Urinary bladder (tissue), 3 donors: ENCODE measurements at regions not wholly inside any gene's neighbourhood (a gene's known extent, or its start where the extent isn't known, plus 50 kb on each side); places are given as distances from the start of the nearest gene placed in this dataset.

Experiments used
- DNase-seq: peaks from one replicate; pipeline ENCODE4 v3.0.0-alpha.2; 2015; ENCODE audit errors: extremely low spot score
- H3K27ac ChIP-seq: one replicate; pipeline ENCODE4 v1.5.1; 2013; ENCODE audit warnings: low read depth, mild to moderate bottlenecking, moderate library complexity
- H3K36me3 ChIP-seq: one replicate; pipeline ENCODE4 v1.6.1; 2013; ENCODE audit warnings: mild to moderate bottlenecking, moderate library complexity; ENCODE audit not compliant: insufficient read depth
- H3K4me1 ChIP-seq: one replicate; pipeline ENCODE4 v1.6.1; 2013; ENCODE audit warnings: mild to moderate bottlenecking, moderate library complexity; ENCODE audit not compliant: insufficient read depth
- H3K4me3 ChIP-seq: one replicate; pipeline ENCODE4 v1.5.1; 2013; ENCODE audit warnings: low read depth, low read length
- WGBS: extraction: QIAGEN DNeasy Blood & Tissue Kit; methylation state at CpG from one replicate; pipeline ENCODE4 v1.1.7; 2013; 5-methylcytosine and 5-hydroxymethylcytosine counted together
- donor health status: healthy with polysubstance abuse.
- donor health status: healthy.

DNA sequence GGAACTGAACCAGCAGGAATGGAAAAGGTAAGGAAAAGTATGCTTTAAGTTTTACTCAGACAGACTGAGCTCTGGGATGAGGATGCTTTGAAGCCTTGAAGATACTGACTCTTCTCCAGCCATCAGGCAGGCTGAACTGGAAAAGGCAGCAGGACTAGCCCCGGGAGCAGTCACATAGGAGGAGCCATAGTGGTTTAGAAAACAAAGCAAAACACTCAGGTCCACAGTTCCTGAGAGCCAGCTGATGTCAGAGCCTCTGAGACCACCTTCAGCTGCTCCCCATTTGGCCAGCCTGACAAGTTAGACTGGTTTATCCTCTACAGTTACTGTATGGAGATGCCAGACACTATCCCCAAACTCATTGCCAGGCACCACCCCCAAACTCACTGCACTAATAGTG is 167.9 kb upstream of the CPEB2 start:
- Histone ChIP-seq H3K4me1 (no peaks in the 10 kb centered on the region), H3K36me3 (no peaks in the 10 kb centered on the region), H3K4me3 (no peak overlapping the region), H3K27ac (no peak overlapping the region)
- DNase-seq = no peak
- WGBS = 55% methylated on average over 1 of the region's 1 CpG

DNA sequence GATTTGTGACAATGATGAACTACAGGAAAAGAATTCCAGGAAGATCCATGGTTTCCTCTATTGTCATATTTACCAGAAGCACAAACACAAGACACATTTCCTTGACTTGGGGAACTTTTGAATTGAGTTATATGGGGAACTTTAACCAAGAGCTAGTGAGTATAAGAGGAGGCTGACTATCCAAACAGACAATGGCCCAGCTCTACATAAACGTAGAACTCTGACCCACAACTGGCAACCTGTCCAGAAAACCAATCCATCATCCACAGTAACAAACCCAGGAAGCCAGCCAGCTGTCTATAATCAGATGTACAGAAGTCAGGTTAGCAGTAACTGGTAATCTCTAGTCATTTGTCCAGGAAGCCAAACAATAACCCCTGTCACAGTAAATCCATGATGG is 167.0 kb upstream of the CPEB2 start:
- no peak overlapping the region for H3K4me3 ChIP-seq
- no peaks in the 10 kb centered on the region for H3K4me1 ChIP-seq
- H3K27ac ChIP-seq = no peak overlapping the region
- WGBS = 57% methylated on average over 1 of the region's 1 CpG
- DNase-seq = no peak
- H3K36me3 ChIP-seq = no peaks in the 10 kb centered on the region

DNA sequence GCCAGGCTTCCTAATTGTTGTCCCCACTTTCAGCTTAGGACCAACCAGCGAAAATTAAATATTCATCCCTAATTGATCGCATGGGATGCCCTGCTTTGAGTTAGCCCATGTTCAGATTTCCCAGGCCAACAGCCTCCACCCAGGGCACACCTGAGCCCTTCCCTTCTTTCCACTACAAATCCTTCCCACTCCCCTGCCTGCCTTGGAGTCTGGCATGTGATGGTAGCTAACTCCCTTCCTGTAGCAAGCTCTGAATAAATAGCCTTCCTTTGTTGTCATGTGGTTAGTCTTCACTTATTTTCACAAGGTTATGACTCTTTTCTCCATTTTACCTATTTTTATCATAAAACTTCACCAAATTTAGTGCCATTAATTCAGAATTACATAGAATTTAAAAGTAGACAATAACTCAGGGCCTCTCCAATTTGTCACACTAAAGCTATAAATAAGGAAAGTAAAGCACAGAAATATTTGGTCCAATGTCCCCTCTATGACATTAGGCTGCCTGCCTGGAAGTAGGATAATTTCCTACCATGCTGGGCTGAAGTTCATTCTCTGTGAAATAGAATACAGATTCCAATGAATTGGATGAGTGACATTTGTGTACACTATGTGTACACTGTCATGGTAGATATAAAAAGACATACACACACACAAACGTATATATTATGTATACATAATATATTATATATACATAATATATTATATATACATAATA is 166.4 kb upstream of the CPEB2 start:
- H3K4me1 ChIP-seq = no peaks in the 10 kb centered on the region
- DNase-seq = no peak
- H3K4me3 ChIP-seq = no peak overlapping the region
- no peaks in the 10 kb centered on the region for H3K36me3 ChIP-seq
- H3K27ac ChIP-seq = no peak overlapping the region
- 87% methylated on average over 3 of the region's 3 CpGs for WGBS

DNA sequence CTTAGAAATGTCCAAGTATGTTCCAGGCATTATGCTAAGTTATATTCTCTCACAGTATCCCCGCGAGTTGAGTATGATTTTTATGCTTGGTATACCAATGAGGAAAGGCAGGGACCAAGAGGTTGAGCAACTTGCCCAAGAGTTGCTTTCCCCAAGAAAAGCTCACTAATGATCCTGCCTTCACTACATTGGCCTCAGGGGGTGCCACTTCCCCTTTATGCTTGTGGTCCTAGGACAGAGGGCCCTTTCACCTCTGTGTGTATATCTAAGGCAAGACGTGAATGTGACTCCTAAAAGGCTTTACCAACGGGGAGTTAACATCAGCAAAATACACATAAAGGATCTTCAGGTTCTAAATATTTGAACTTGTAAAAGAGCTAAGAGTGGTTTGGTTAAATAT is 164.4 kb upstream of the CPEB2 start:
- Histone ChIP-seq H3K4me3 (no peak overlapping the region), H3K27ac (no peak overlapping the region), H3K4me1 (no peaks in the 10 kb centered on the region), H3K36me3 (no peaks in the 10 kb centered on the region)
- 73% methylated on average over 4 of the region's 4 CpGs for WGBS
- DNase-seq = no peak

DNA sequence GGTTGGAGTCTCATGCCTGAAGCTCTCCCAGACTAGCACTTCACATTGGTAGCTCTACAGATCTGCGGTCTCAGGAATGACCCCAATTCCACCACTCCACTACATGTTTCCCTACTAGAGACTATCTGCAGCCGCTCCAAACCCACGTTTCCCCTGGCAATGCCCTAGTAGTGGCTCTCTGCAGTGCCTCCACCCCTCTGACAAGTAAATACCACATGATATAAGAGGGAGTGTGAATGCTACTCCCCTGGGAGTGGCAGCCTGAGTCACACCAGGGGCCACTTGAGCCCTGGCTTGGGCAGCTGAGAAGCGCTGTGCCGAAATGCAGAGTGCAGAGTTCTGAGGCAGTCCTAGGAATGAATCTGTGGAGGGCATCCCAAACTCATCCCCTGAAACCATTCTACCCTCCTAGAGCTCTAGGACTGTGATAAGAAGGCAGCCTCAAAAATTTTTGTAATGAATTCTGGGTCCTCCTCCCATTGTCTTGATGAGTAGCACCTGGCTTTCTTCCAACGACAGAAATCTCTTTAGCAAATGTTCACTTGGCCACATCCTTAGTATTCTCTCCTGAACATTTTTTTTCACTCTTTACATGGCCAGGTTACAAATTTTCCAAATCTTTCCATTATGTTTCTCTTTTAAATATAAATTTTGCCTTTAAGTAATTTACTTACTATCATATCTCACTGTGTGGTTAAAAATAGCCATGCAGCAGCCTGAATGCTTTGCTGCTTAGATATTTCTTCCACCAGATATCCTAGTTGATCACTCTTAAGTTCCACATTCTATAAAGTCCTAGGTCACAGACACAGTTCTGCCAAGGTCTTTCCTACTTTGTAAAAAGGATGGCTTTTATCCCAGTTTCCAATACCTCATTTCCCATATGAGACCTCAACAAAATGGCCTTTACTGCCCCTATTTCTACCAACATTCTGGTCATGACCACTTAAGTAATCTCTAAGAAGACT is 160.2 kb upstream of the CPEB2 start:
- H3K4me1 ChIP-seq = no peaks in the 10 kb centered on the region
- no peaks in the 10 kb centered on the region for H3K36me3 ChIP-seq
- no peak overlapping the region for H3K4me3 ChIP-seq
- 67% methylated on average over 6 of the region's 6 CpGs for WGBS
- H3K27ac ChIP-seq = no peak overlapping the region
- no peak for DNase-seq

DNA sequence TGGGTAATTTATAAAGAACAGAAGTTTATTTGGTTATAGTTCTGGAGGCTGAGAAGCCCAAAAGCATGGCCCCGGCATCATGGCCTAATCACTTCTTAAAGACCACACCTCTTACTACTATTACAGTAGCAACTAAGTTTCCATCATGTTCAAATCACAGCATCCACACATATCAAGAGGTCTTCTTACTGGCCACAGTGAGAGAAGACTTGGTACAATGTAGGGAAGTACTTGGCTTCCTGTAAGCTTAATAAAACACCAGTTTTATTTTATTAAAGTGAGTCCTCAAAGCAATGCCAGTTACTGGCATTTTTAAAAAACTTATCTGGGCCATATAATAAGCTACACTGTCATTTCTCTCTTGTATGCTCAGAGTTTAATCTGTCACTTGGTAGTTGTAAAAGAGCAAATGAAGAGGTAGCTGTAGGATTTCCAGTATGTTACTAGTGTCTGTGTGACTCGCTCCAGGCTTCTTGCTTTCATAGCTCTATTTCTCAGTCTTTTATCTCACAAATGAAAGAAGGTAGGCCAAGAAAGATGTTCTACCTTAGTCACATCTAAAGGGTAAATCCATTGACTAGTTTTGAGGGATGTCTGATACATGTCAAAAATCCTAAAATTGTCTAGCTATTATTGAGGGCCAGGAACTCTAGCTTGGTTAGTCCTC is 159.2 kb upstream of the CPEB2 start:
- Histone ChIP-seq H3K4me3 (no peak overlapping the region), H3K36me3 (no peaks in the 10 kb centered on the region), H3K27ac (no peak overlapping the region), H3K4me1 (no peaks in the 10 kb centered on the region)
- DNase-seq = no peak
- WGBS = 93% methylated on average over 2 of the region's 2 CpGs

DNA sequence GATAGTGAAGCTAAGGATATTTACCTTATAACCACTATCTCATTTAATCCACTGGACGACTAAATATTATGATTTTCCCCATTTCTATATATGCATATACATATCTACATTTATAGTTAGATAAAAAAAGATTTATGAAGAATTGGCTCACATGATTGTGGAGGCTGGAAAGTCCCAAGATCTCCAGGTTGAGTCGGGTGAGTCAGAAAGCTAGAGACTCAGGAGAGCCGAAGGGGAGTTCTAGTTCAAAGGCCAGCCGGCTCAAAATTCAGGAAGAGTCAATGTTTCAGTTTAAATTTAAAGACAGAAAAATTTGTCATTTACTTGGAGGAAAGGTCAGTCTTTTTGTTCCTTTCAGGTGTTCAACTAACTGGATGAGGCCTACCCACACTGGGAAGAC is 158.2 kb upstream of the CPEB2 start:
- no peak overlapping the region for H3K4me3 ChIP-seq
- no peaks in the 10 kb centered on the region for H3K36me3 ChIP-seq
- no peak overlapping the region for H3K27ac ChIP-seq
- DNase-seq = no peak
- WGBS = 70% methylated on average over 4 of the region's 4 CpGs
- H3K4me1 ChIP-seq = no peaks in the 10 kb centered on the region

DNA sequence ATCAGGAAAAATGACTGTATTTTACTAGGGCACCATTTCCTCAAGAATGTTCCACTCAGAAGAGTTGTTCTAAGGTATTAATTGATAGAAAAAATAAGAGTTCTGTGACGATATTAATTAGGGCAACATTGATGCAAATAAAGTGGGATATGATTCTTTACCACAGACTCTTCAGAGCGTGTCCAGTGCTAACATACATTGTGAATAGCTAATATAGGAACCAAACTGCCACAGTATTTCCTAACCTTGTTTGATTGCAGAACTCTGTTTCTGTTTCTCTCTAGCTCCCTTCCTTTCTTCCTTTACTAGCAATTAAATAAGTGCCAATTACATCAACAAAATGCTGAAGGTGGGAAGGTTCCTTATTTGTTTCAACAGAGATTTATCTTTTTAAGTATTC is 154.1 kb upstream of the CPEB2 start:
- WGBS = 60% methylated on average over 2 of the region's 2 CpGs
- H3K36me3 ChIP-seq = no peaks in the 10 kb centered on the region
- no peak for DNase-seq
- no peak overlapping the region for H3K4me3 ChIP-seq
- no peaks in the 10 kb centered on the region for H3K4me1 ChIP-seq
- no peak overlapping the region for H3K27ac ChIP-seq

DNA sequence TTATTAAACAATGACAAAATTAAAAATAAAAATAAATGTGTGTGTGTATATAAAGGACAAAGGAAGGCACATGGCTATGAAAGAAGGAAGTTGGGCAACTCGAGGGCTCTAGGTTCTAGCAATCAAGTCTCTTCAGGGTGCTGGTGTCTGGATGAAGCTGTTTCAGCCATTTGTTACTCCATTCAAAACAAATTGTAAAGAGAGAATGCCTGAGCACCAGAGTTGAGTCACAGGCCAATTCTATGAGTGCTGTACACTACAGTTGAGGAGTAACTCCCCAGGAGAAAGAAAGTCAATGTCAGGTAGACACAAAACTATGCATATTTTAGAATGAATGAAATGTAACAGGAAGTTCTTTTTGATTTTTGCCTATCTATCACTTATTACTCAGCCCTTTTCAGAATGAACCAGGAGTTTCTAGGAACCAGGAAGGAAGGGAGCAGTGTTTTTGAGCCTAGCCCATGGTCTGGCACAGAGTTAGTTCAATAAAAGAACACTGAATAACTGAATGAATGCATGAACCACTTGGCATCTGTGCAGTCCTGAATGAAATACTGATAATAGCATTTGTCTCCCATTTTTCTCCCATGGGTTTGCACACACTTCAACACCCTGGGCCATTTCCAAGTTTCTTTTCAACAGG is 151.7 kb upstream of the CPEB2 start:
- 60% methylated on average over 1 of the region's 1 CpG for WGBS
- H3K27ac ChIP-seq = no peak overlapping the region
- no peak for DNase-seq
- H3K36me3 ChIP-seq = no peaks in the 10 kb centered on the region
- no peak overlapping the region for H3K4me3 ChIP-seq
- H3K4me1 ChIP-seq = no peaks in the 10 kb centered on the region

DNA sequence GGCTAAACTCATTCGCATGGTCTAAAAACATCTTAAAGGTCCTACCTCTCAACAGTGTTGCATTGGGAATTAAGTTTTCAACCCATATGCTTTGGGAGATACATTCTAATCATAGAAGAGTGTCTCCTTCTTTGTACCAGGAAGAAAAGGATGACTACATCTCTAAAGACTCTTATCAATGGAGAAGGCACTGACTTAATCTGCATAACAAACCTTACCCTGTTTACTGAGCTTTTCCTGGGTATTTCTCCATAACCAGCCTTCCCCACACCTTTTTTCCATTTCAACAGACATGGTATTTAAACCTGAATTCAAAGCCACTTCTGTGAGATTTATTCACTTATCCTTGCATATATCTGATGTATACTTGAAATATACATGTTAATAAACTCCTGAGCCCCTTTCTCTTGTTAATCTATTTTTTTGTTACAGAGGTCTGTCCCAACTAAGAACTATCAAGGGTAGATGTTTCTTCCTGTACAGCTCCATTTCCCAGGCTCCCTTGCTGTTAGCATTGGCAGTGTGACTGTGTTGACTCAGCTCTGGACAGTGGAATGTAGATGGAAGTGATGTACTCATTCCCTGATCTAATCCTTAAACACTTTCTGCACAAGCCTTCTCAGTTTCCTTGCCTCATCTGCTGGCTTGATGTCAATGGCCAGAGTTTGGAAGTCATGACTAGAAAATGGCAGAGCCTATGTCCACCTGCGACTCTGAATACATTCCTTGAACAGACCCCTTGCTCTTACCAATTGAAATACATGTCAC is 148.9 kb upstream of the CPEB2 start:
- WGBS = 86% methylated on average over 2 of the region's 2 CpGs
- Histone ChIP-seq H3K36me3 (no peaks in the 10 kb centered on the region), H3K4me1 (no peaks in the 10 kb centered on the region), H3K27ac (no peak overlapping the region), H3K4me3 (no peak overlapping the region)
- no peak for DNase-seq

DNA sequence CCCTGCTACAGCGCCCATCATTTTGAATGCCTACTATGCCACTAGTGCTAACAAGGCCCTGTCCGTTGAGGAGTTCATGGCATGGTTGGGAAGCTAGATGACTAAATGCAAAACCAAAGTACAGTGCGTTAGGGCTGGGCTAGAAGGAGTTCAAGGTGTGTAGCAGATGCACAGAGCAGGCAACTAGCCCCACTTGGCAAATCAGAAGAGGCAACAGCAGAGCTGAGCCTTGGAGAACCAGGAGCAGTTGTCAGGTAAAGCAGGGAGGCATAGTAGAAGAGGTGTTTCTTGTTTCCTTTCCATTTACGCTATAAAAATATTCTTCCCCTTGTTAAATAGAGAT is 146.6 kb upstream of the CPEB2 start:
- no peaks in the 10 kb centered on the region for H3K4me1 ChIP-seq
- H3K4me3 ChIP-seq = no peak overlapping the region
- DNase-seq = no peak
- H3K27ac ChIP-seq = no peak overlapping the region
- 84% methylated on average over 4 of the region's 4 CpGs for WGBS
- H3K36me3 ChIP-seq = no peaks in the 10 kb centered on the region

DNA sequence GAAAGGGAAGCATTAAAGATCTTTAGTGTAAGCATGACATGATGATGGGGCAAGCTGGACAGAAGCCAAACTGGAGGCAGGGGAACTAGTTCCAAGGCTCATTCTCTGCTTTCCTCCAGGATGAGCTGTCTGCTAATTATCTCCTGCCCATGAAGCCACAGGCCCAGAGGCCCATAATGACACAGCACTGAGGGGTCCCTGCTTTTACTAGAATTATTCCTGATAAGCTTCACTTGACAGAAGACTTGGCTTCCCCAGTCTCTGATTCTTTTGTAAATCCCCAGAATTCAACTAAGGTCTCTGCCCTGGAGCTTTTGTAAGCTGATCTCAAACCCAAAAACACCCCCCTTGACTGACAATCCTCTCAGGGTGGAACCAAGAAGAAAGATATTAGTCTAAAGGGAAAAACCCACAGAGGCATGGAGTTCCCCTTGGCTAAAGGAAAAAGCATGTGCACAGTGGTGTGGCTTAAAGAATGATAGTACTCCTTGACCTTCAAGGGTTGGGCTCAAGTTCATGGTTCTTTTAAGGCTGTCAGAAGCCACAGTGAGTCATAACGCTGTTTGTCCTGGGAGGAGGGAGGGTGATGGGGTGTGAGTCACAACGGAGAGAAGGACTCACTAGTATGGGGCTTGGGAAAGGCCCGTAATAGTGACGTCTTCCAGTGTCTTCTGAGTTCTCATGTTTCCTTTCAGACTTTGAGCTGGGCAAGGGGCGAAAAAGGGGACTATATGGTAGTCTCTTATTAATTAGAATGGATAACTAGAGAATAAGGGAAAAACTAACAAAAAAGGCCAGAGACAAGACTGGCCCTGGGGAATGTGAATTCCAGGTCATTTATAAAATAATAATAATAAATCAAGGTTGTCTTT is 146.0 kb upstream of the CPEB2 start:
- H3K4me3 ChIP-seq = no peak overlapping the region
- 29% methylated on average over 5 of the region's 5 CpGs for WGBS
- H3K4me1 ChIP-seq = no peaks in the 10 kb centered on the region
- DNase-seq = no peak
- no peaks in the 10 kb centered on the region for H3K36me3 ChIP-seq
- H3K27ac ChIP-seq = no peak overlapping the region
